ENCODE measurements at regions not wholly inside any gene's neighbourhood (a gene's known extent, or its start where the extent isn't known, plus 50 kb on each side); places are given as distances from the start of the nearest gene placed in this dataset.

GRCh38 chr2:34954758-34955157 is 1355.7 kb upstream of the FAM98A start:
- no peak for DNase-seq (ENCODE audit: low spot score)

- DNase-seq (ENCODE audit: low spot score) = no peak
Measured at GRCh38 chr2:34950797-34951196, 1351.7 kb upstream of the FAM98A start.

GRCh38 chr2:34949316-34949715 is 1350.2 kb upstream of the FAM98A start:
- DNase-seq (ENCODE audit: low spot score) = no peak

- no peak for DNase-seq (ENCODE audit: low spot score)
Measured at GRCh38 chr2:34936089-34936488, 1337.0 kb upstream of the FAM98A start.

- no peak for DNase-seq (ENCODE audit: low spot score)
Measured at GRCh38 chr2:34912084-34912483, 1313.0 kb upstream of the FAM98A start.

GRCh38 chr2:34909992-34910705 is 1311.0 kb upstream of the FAM98A start:
- no peak for DNase-seq (ENCODE audit: low spot score)

- no peak for DNase-seq (ENCODE audit: low spot score)
Measured at GRCh38 chr2:34907812-34908211, 1308.7 kb upstream of the FAM98A start.

GRCh38 chr2:34901739-34902138 is 1302.6 kb upstream of the FAM98A start:
- no peak for DNase-seq (ENCODE audit: low spot score)

- DNase-seq (ENCODE audit: low spot score) = no peak
Measured at GRCh38 chr2:34899079-34899478, 1300.0 kb upstream of the FAM98A start.

GRCh38 chr2:34892766-34893165 is 1293.7 kb upstream of the FAM98A start:
- DNase-seq (ENCODE audit: low spot score) = no peak

GRCh38 chr2:34892256-34892655 is 1293.2 kb upstream of the FAM98A start:
- DNase-seq (ENCODE audit: low spot score) = no peak

- no peak for DNase-seq (ENCODE audit: low spot score)
Measured at GRCh38 chr2:34875091-34875745, 1276.1 kb upstream of the FAM98A start.

GRCh38 chr2:34853646-34854045 is 1254.5 kb upstream of the FAM98A start:
- DNase-seq (ENCODE audit: low spot score) = no peak

- DNase-seq (ENCODE audit: low spot score) = no peak
Measured at GRCh38 chr2:34851804-34852203, 1252.7 kb upstream of the FAM98A start.

- DNase-seq (ENCODE audit: low spot score) = no peak
Measured at GRCh38 chr2:34849827-34850226, 1250.7 kb upstream of the FAM98A start.

GRCh38 chr2:34848691-34849090 is 1249.6 kb upstream of the FAM98A start:
- DNase-seq (ENCODE audit: low spot score) = no peak

GRCh38 chr2:34848132-34848531 is 1249.0 kb upstream of the FAM98A start:
- DNase-seq (ENCODE audit: low spot score) = no peak

- no peak for DNase-seq (ENCODE audit: low spot score)
Measured at GRCh38 chr2:34844629-34845028, 1245.5 kb upstream of the FAM98A start.

- no peak for DNase-seq (ENCODE audit: low spot score)
Measured at GRCh38 chr2:34838408-34838807, 1239.3 kb upstream of the FAM98A start.

- DNase-seq (ENCODE audit: low spot score) = no peak
Measured at GRCh38 chr2:34836361-34836760, 1237.3 kb upstream of the FAM98A start.

- DNase-seq (ENCODE audit: low spot score) = no peak
Measured at GRCh38 chr2:34831096-34831495, 1232.0 kb upstream of the FAM98A start.

GRCh38 chr2:34828481-34828880 is 1229.4 kb upstream of the FAM98A start:
- no peak for DNase-seq (ENCODE audit: low spot score)

GRCh38 chr2:34827398-34827797 is 1228.3 kb upstream of the FAM98A start:
- no peak for DNase-seq (ENCODE audit: low spot score)

- DNase-seq (ENCODE audit: low spot score) = no peak
Measured at GRCh38 chr2:34825686-34826085, 1226.6 kb upstream of the FAM98A start.

All from AG08396 (cell line).